K562 (cell line): ENCODE measurements at regions not wholly inside any gene's neighbourhood (a gene's known extent, or its start where the extent isn't known, plus 50 kb on each side); places are given as distances from the start of the nearest gene placed in this dataset.

Experiments used
- C11orf30 ChIP-seq: fragments of 450-650 bp; IDR thresholded peaks from 2 replicates; pipeline ENCODE4 v1.6.1; 2016; ENCODE audit warnings: low read depth, mild to moderate bottlenecking
- CBFB ChIP-seq: sonication (generic); formaldehyde crosslinking; IDR thresholded peaks from 2 replicates; pipeline ENCODE4 v1.4.0; 2020; ENCODE audit warnings: mild to moderate bottlenecking, missing genetic modification reagents
- CBX8 ChIP-seq: fragments of 200-600 bp; sonication (generic); IDR thresholded peaks from 2 replicates; pipeline ENCODE4 v1.6.1; 2012; ENCODE audit warnings: borderline replicate concordance, mixed run types, low read depth, mild to moderate bottlenecking, moderate library complexity, mixed read lengths, low read length, control low read depth, inconsistent platforms; ENCODE audit not compliant: poor library complexity, severe bottlenecking; ENCODE audit errors: extremely low read depth
- CC2D1A ChIP-seq: fragments of 450-650 bp; IDR thresholded peaks from 2 replicates; pipeline ENCODE4 v1.6.1; 2017; ENCODE audit warnings: mild to moderate bottlenecking
- DNMT1 ChIP-seq: fragments of 450-650 bp; IDR thresholded peaks from 2 replicates; pipeline ENCODE4 v1.6.1; 2016; ENCODE audit warnings: antibody characterized with exemption, mild to moderate bottlenecking
- HDAC2 ChIP-seq: fragments of 450-650 bp; IDR thresholded peaks from 2 replicates; pipeline ENCODE4 v1.6.1; 2016; ENCODE audit warnings: mild to moderate bottlenecking
- HDAC8 ChIP-seq: fragments of 450-650 bp; IDR thresholded peaks from 2 replicates; pipeline ENCODE4 v1.6.1; 2016; ENCODE audit warnings: mild to moderate bottlenecking, missing genetic modification characterization, moderate library complexity, missing compliant biosample characterization
- JUND ChIP-seq, 2 experiments: IDR thresholded peaks; 2 replicates in 1 of 2; 3 replicates in 1 of 2; pipeline ENCODE4 v1.6.1; 2011; ENCODE audit warnings: borderline replicate concordance in 2 of 2, low read depth in 2 of 2, low read length in 2 of 2, improper control_type of control experiment in 1 of 2, missing biosample characterization in 1 of 2, missing genetic modification characterization in 1 of 2, missing genetic modification reagents in 1 of 2
- KDM2B ChIP-seq: fragments of 250-450 bp; sonication (Bioruptor Pico); IDR thresholded peaks from 2 replicates; pipeline ENCODE4 v1.8.0; 2021; ENCODE audit warnings: mild to moderate bottlenecking, moderate library complexity
- MAFK ChIP-seq: IDR thresholded peaks from 2 replicates; pipeline ENCODE4 v1.6.1; 2011; ENCODE audit warnings: low read length, improper control_type of control experiment
- NFATC3 ChIP-seq: fragments of 450-650 bp; IDR thresholded peaks from 2 replicates; pipeline ENCODE4 v1.6.1; 2017; ENCODE audit warnings: mild to moderate bottlenecking
- NR3C1 ChIP-seq: sonication (generic); formaldehyde crosslinking; IDR thresholded peaks from 2 replicates; pipeline ENCODE4 v1.8.1; 2022; ENCODE audit warnings: missing genetic modification reagents
- PPARD ChIP-seq: fragments of 250-450 bp; sonication (Bioruptor Pico); IDR thresholded peaks from 2 replicates; pipeline ENCODE4 v1.8.0; 2022; ENCODE audit warnings: inconsistent platforms, mild to moderate bottlenecking, moderate library complexity
- SAFB2 ChIP-seq: fragments of 200-400 bp; formaldehyde crosslinking; IDR thresholded peaks from 2 replicates; pipeline ENCODE4 v1.6.1; 2018; ENCODE audit warnings: borderline replicate concordance, low read length, low read depth, moderate library complexity; ENCODE audit not compliant: severe bottlenecking
- TCFL5 ChIP-seq: fragments of 250-450 bp; sonication (Bioruptor Pico); conservative IDR thresholded peaks from 2 replicates; pipeline ENCODE4 v1.6.1; 2021; ENCODE audit warnings: mild to moderate bottlenecking, moderate library complexity, matching md5 sums
- ZNF668 ChIP-seq: fragments of 250-450 bp; sonication (Bioruptor Pico); IDR thresholded peaks from 2 replicates; pipeline ENCODE4 v1.8.0; 2022; ENCODE audit warnings: mild to moderate bottlenecking, inconsistent platforms
- ZZZ3 ChIP-seq: fragments of 450-650 bp; IDR thresholded peaks from 2 replicates; pipeline ENCODE4 v1.6.1; 2016; ENCODE audit warnings: antibody characterized with exemption, mild to moderate bottlenecking, moderate library complexity
- TF ChIP-seq, protein P1 (sequence below): sonication (generic); formaldehyde crosslinking; IDR thresholded peaks from 2 replicates; pipeline ENCODE4 v1.8.0; 2022; ENCODE audit warnings: mild to moderate bottlenecking, missing genetic modification reagents
- TF ChIP-seq, protein P2 (sequence below), 2 experiments: fragments of 200-800 bp in 1 of 2; sonication (Bioruptor generic) in 1 of 2; sonication (generic) in 1 of 2; formaldehyde crosslinking in 1 of 2; IDR thresholded peaks in 1 of 2; conservative IDR thresholded peaks in 1 of 2; 2 replicates each; pipeline versions ENCODE4 v1.5.0 to v1.6.1; 2016 to 2020; ENCODE audit warnings: missing compliant biosample characterization in 1 of 2, missing genetic modification characterization in 1 of 2, missing genetic modification reagents in 1 of 2
- TF ChIP-seq, protein P3 (sequence below): sonication (generic); formaldehyde crosslinking; IDR thresholded peaks from 2 replicates; pipeline ENCODE4 v1.8.0; 2023; ENCODE audit warnings: mild to moderate bottlenecking, missing genetic modification reagents
- TF ChIP-seq, protein P4 (sequence below): sonication (generic); formaldehyde crosslinking; IDR thresholded peaks from 2 replicates; pipeline ENCODE4 v1.8.1; 2023; ENCODE audit warnings: mild to moderate bottlenecking, missing genetic modification reagents

DNA sequence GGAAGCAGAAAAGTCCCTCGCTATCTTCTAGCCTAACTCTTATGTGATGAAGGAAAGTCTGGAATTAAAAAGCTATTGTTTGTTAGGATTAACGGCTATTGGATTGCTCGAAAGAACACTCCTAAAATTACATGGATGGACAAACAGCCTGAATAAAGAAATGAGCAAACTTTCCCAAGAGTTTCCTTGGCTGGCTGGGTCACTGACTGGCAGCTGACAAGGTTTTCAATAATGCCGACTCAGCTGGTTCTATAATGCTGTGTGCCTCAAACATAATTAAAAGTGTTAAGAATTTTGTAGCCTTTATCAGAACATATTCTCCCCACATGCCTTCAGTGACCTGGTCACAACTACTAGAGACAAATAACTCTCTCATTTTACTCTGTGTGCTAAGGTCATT lies 142.9 kb upstream of the ADAMTS9 start (continued):
- TF ChIP-seq, protein P1, sequence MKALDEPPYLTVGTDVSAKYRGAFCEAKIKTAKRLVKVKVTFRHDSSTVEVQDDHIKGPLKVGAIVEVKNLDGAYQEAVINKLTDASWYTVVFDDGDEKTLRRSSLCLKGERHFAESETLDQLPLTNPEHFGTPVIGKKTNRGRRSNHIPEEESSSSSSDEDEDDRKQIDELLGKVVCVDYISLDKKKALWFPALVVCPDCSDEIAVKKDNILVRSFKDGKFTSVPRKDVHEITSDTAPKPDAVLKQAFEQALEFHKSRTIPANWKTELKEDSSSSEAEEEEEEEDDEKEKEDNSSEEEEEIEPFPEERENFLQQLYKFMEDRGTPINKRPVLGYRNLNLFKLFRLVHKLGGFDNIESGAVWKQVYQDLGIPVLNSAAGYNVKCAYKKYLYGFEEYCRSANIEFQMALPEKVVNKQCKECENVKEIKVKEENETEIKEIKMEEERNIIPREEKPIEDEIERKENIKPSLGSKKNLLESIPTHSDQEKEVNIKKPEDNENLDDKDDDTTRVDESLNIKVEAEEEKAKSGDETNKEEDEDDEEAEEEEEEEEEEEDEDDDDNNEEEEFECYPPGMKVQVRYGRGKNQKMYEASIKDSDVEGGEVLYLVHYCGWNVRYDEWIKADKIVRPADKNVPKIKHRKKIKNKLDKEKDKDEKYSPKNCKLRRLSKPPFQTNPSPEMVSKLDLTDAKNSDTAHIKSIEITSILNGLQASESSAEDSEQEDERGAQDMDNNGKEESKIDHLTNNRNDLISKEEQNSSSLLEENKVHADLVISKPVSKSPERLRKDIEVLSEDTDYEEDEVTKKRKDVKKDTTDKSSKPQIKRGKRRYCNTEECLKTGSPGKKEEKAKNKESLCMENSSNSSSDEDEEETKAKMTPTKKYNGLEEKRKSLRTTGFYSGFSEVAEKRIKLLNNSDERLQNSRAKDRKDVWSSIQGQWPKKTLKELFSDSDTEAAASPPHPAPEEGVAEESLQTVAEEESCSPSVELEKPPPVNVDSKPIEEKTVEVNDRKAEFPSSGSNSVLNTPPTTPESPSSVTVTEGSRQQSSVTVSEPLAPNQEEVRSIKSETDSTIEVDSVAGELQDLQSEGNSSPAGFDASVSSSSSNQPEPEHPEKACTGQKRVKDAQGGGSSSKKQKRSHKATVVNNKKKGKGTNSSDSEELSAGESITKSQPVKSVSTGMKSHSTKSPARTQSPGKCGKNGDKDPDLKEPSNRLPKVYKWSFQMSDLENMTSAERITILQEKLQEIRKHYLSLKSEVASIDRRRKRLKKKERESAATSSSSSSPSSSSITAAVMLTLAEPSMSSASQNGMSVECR (CRISPR knock-in tag): no peak
- no peak for TF ChIP-seq CC2D1A
- no peak for TF ChIP-seq ZNF668 (CRISPR knock-in tag)
- no peak for TF ChIP-seq HDAC8 (tag)
- TF ChIP-seq KDM2B (CRISPR knock-in tag): no peak
- TF ChIP-seq PPARD (CRISPR knock-in tag): no peak
- TF ChIP-seq, protein P2, sequence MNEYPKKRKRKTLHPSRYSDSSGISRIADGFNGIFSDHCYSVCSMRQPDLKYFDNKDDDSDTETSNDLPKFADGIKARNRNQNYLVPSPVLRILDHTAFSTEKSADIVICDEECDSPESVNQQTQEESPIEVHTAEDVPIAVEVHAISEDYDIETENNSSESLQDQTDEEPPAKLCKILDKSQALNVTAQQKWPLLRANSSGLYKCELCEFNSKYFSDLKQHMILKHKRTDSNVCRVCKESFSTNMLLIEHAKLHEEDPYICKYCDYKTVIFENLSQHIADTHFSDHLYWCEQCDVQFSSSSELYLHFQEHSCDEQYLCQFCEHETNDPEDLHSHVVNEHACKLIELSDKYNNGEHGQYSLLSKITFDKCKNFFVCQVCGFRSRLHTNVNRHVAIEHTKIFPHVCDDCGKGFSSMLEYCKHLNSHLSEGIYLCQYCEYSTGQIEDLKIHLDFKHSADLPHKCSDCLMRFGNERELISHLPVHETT (CRISPR knock-in tag; conservative IDR thresholded peaks at IDR 0.05 in 1 of 2, IDR thresholded peaks at IDR 0.05 in 1 of 2): no peak
- TF ChIP-seq MAFK: peak; percentile 87
- TF ChIP-seq DNMT1: no peak
- TF ChIP-seq TCFL5 (CRISPR knock-in tag): no peak
- TF ChIP-seq NR3C1 (CRISPR knock-in tag): no peak
- peak; percentile 70; the same call in 1 of the 2 replicates for TF ChIP-seq C11orf30
- TF ChIP-seq CBX8: no peak
- TF ChIP-seq CBFB: no peak
- no peak for TF ChIP-seq HDAC2
- no peak for TF ChIP-seq ZZZ3
- TF ChIP-seq, protein P3, sequence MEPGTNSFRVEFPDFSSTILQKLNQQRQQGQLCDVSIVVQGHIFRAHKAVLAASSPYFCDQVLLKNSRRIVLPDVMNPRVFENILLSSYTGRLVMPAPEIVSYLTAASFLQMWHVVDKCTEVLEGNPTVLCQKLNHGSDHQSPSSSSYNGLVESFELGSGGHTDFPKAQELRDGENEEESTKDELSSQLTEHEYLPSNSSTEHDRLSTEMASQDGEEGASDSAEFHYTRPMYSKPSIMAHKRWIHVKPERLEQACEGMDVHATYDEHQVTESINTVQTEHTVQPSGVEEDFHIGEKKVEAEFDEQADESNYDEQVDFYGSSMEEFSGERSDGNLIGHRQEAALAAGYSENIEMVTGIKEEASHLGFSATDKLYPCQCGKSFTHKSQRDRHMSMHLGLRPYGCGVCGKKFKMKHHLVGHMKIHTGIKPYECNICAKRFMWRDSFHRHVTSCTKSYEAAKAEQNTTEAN (CRISPR knock-in tag): no peak
- no peak for TF ChIP-seq JUND (IDR thresholded peaks at IDR 0.05; ENCODE audit: borderline replicate concordance, low read depth, low read length)
- no peak for TF ChIP-seq JUND (tag; IDR thresholded peaks at IDR 0.05; ENCODE audit: borderline replicate concordance, low read depth, low read length)
- TF ChIP-seq, protein P4, sequence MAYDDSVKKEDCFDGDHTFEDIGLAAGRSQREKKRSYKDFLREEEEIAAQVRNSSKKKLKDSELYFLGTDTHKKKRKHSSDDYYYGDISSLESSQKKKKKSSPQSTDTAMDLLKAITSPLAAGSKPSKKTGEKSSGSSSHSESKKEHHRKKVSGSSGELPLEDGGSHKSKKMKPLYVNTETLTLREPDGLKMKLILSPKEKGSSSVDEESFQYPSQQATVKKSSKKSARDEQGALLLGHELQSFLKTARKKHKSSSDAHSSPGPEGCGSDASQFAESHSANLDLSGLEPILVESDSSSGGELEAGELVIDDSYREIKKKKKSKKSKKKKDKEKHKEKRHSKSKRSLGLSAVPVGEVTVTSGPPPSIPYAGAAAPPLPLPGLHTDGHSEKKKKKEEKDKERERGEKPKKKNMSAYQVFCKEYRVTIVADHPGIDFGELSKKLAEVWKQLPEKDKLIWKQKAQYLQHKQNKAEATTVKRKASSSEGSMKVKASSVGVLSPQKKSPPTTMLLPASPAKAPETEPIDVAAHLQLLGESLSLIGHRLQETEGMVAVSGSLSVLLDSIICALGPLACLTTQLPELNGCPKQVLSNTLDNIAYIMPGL (CRISPR knock-in tag): no peak
- no peak for TF ChIP-seq SAFB2
- no peak for TF ChIP-seq NFATC3
